RWPE2 (cell line): ENCODE measurements at regions not wholly inside any gene's neighbourhood (a gene's known extent, or its start where the extent isn't known, plus 50 kb on each side); places are given as distances from the start of the nearest gene placed in this dataset.

ENCODE experiments used
- ATAC-seq: fragments of 200-7000 bp; cut with Tn5 transposase; 3 replicates; pipeline ENCODE4 v1.9.1; 2021; ENCODE audit warnings: low read depth
- DNase-seq: peaks from one replicate; pipeline ENCODE4 v3.0.0-alpha.2; 2020; ENCODE audit warnings: low spot score
- H3K27ac ChIP-seq: fragments of 450-650 bp; 2 replicates; pipeline ENCODE4 v1.5.1; 2017; ENCODE audit warnings: mild to moderate bottlenecking; ENCODE audit not compliant: poor library complexity, severe bottlenecking
- H3K27me3 ChIP-seq: fragments of 250-450 bp; sonication (Bioruptor Pico); 2 replicates; pipeline ENCODE4 v1.5.1; 2021; ENCODE audit warnings: mild to moderate bottlenecking, moderate library complexity; ENCODE audit not compliant: insufficient read depth, poor library complexity, severe bottlenecking
- H3K36me3 ChIP-seq: fragments of 250-450 bp; sonication (Bioruptor Pico); 2 replicates; pipeline ENCODE4 v1.5.1; 2020; ENCODE audit warnings: low read depth, mild to moderate bottlenecking, moderate library complexity
- H3K4me1 ChIP-seq: fragments of 250-450 bp; sonication (Bioruptor Pico); 2 replicates; pipeline ENCODE4 v1.5.1; 2021; ENCODE audit warnings: mild to moderate bottlenecking, moderate library complexity; ENCODE audit not compliant: insufficient read depth, poor library complexity, severe bottlenecking
- H3K4me3 ChIP-seq: fragments of 250-450 bp; sonication (Bioruptor Pico); 2 replicates; pipeline ENCODE4 v1.5.1; 2021; ENCODE audit warnings: mild to moderate bottlenecking, moderate library complexity; ENCODE audit not compliant: severe bottlenecking
- H3K9me3 ChIP-seq: fragments of 250-450 bp; sonication (Bioruptor Pico); 2 replicates; pipeline ENCODE4 v1.5.1; 2021; ENCODE audit warnings: mild to moderate bottlenecking, moderate library complexity; ENCODE audit not compliant: severe bottlenecking
- CTCF ChIP-seq: fragments of 450-650 bp; IDR thresholded peaks from one replicate; pipeline ENCODE4 v1.5.1; 2017; ENCODE audit warnings: mild to moderate bottlenecking, moderate library complexity; ENCODE audit not compliant: poor library complexity, severe bottlenecking

DNA sequence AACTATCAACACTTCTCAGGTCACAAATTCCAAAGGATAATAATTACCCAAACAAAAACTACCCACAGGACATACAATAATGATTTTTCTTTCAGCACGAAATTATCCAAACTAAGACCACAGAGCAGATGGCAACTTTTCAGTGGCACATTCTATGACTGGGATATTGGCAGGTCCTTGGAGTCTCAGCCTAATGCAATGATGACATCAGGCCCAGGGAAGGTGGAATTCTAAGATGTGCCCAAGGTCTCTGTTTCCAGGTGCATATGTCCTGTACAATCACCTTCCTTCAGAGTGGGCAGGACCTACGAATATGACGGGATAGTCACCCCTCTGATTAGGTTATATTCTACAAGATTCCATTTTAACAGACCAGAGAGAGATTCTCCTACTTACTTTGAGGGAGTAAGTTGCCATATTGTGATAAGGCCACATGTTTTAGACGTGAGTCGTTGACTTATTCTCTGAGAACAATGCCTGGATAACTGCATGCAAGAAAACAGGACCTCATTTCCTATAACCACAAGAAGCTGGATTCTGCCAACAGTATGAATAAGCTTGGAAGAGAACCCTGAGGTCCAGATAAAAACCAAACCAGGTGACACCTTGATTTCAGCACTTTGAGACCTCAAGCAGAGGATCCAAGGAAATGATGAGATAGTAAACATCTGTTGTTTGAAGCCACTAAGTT, 69.9 kb downstream of the ZC3H11B start:
- no peaks in the 10 kb centered on the region for H3K9me3 ChIP-seq
- no peak for ATAC-seq
- TF ChIP-seq CTCF: no peak
- no peaks in the 10 kb centered on the region for H3K27me3 ChIP-seq
- H3K27ac ChIP-seq: no peak overlapping the region
- DNase-seq: no peak
- no peak overlapping the region for H3K4me3 ChIP-seq
- no peaks in the 10 kb centered on the region for H3K4me1 ChIP-seq
- H3K36me3 ChIP-seq: no peaks in the 10 kb centered on the region

DNA sequence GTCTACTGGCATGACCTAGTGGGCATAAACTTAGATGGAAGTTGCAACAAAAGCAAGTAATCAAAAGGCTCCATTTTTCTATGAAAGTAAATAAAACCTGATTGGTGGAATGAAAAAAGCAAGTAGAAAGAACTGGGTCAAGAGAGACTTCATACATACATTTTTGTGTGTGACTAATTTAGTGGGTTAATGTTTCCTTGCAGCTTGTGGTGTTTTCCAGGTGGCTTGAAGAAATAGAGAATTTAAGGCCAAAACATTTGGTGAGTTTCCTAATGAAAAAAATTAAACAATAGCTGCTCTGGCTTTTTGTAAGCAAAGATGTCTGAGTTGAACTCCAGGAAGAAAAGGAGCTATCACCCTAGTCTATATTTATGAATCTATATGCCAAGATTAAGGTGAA, 71.0 kb downstream of the ZC3H11B start:
- TF ChIP-seq CTCF: no peak
- Histone ChIP-seq H3K9me3 (no peaks in the 10 kb centered on the region), H3K4me1 (no peaks in the 10 kb centered on the region), H3K4me3 (no peak overlapping the region), H3K27ac (no peak overlapping the region), H3K36me3 (no peaks in the 10 kb centered on the region), H3K27me3 (no peaks in the 10 kb centered on the region)
- no peak for DNase-seq
- no peak for ATAC-seq

GRCh38 chr1:219539645-219540254, 73.2 kb downstream of the ZC3H11B start:
- Histone ChIP-seq H3K9me3 (no peaks in the 10 kb centered on the region), H3K36me3 (no peaks in the 10 kb centered on the region), H3K27me3 (no peaks in the 10 kb centered on the region), H3K4me1 (no peaks in the 10 kb centered on the region), H3K4me3 (no peak overlapping the region), H3K27ac (no peak overlapping the region)
- no peak for TF ChIP-seq CTCF
- no peak for DNase-seq
- ATAC-seq: no peak

DNA sequence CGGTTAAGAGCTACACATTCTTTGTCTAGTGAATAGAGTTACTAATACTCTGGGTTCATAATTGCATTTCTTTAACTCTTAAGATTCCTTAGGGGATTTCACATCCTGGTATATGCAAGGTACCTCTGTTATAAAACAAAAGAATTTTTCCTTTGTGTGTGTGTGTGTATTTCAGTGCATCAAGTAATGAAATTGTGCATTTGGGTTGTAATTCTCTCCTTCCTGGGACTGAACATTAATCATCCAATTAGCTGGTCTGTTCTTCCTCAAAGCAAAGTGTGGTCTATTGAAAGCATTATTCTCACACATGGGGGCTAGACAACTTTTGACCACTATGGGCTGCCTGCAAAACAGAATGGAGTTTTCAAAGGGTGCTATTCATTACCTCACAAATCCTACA, 74.0 kb downstream of the ZC3H11B start:
- ATAC-seq (no peak), DNase-seq (no peak)
- H3K9me3 ChIP-seq: no peaks in the 10 kb centered on the region
- H3K36me3 ChIP-seq: no peaks in the 10 kb centered on the region
- no peaks in the 10 kb centered on the region for H3K4me1 ChIP-seq
- no peak overlapping the region for H3K27ac ChIP-seq
- TF ChIP-seq CTCF: no peak
- H3K27me3 ChIP-seq: no peaks in the 10 kb centered on the region
- no peak overlapping the region for H3K4me3 ChIP-seq

- H3K4me3 ChIP-seq: no peak overlapping the region
- no peak for TF ChIP-seq CTCF
- no peak overlapping the region for H3K27ac ChIP-seq
- H3K9me3 ChIP-seq: no peaks in the 10 kb centered on the region
- DNase-seq (no peak), ATAC-seq (no peak)
- H3K27me3 ChIP-seq: no peaks in the 10 kb centered on the region
- H3K4me1 ChIP-seq: no peaks in the 10 kb centered on the region
- no peaks in the 10 kb centered on the region for H3K36me3 ChIP-seq
These were observed 75.7 kb downstream of the ZC3H11B start for GRCh38 chr1:219537223-219537631.
